SU-DHL-6 (cell line): ENCODE measurements at regions not wholly inside any gene's neighbourhood (a gene's known extent, or its start where the extent isn't known, plus 50 kb on each side); places are given as distances from the start of the nearest gene placed in this dataset.

ENCODE experiments used
- H2AFZ ChIP-seq: fragments of 200-600 bp; sonication (generic); 2 replicates; pipeline ENCODE4 v1.6.1; 2014; ENCODE audit warnings: low read depth, mild to moderate bottlenecking, moderate library complexity, mixed read lengths, antibody characterized with exemption, low read length; ENCODE audit not compliant: severe bottlenecking
- H3F3A ChIP-seq: fragments of 200-600 bp; shearing (Covaris generic); 2 replicates; pipeline ENCODE4 v1.6.0; 2016; ENCODE audit warnings: antibody characterized with exemption, mild to moderate bottlenecking; ENCODE audit not compliant: insufficient read depth
- H3K27ac ChIP-seq: fragments of 200-600 bp; sonication (generic); 2 replicates; pipeline ENCODE4 v1.5.1; 2016; ENCODE audit warnings: low read depth, mild to moderate bottlenecking, low read length, moderate library complexity, mixed read lengths
- H3K27me3 ChIP-seq: fragments of 200-600 bp; sonication (generic), shearing (Covaris generic); 2 replicates; pipeline ENCODE4 v1.6.0; 2014; ENCODE audit warnings: mild to moderate bottlenecking, low read length
- H3K36me3 ChIP-seq: fragments of 200-600 bp; sonication (generic); 2 replicates; pipeline ENCODE4 v1.6.1; 2014; ENCODE audit warnings: mild to moderate bottlenecking, low read length, mixed read lengths
- H3K4me2 ChIP-seq: fragments of 300-600, 200-600 bp; shearing (Covaris generic), sonication (generic); 2 replicates; pipeline ENCODE4 v1.6.0; 2014; ENCODE audit warnings: low read length, low read depth, mild to moderate bottlenecking; ENCODE audit not compliant: poor library complexity, severe bottlenecking
- H3K4me3 ChIP-seq: fragments of 200-600 bp; sonication (generic); 2 replicates; pipeline ENCODE4 v1.5.1; 2014; ENCODE audit warnings: antibody characterized with exemption, low read length, mild to moderate bottlenecking, mixed read lengths; ENCODE audit not compliant: insufficient read depth, poor library complexity, severe bottlenecking
- H3K79me2 ChIP-seq: fragments of 200-600 bp; sonication (generic); 2 replicates; pipeline ENCODE4 v1.6.1; 2014; ENCODE audit warnings: mild to moderate bottlenecking, low read length, moderate library complexity; ENCODE audit not compliant: insufficient read depth
- H3K9ac ChIP-seq: fragments of 200-600 bp; sonication (generic); 2 replicates; pipeline ENCODE4 v1.7.0; 2014; ENCODE audit warnings: mild to moderate bottlenecking, low read length
- H3K9me2 ChIP-seq: fragments of 200-600 bp; sonication (generic); replicated peaks from 2 replicates; pipeline ENCODE4 v1.6.1; 2014; ENCODE audit warnings: low read length; ENCODE audit not compliant: insufficient read depth
- H3K9me3 ChIP-seq: fragments of 200-600 bp; sonication (generic); 2 replicates; pipeline ENCODE4 v1.6.1; 2014; ENCODE audit warnings: low read length, mixed read lengths; ENCODE audit not compliant: insufficient read depth
- H4K20me1 ChIP-seq: fragments of 200-600 bp; sonication (generic); 2 replicates; pipeline ENCODE4 v1.6.1; 2014; ENCODE audit warnings: low read depth, mild to moderate bottlenecking, antibody characterized with exemption, low read length, moderate library complexity, mixed read lengths
- EZH2phosphoT487 ChIP-seq: fragments of 200-600 bp; sonication (generic), shearing (Covaris generic); conservative IDR thresholded peaks from 2 replicates; pipeline ENCODE4 v1.6.1; 2018; ENCODE audit warnings: mild to moderate bottlenecking, antibody characterized with exemption, low read length, moderate library complexity, mixed read lengths
- TF ChIP-seq, protein P1 (sequence below): fragments of 200-600 bp; sonication (generic); IDR thresholded peaks from one replicate; pipeline ENCODE4 v1.5.1; 2017; ENCODE audit warnings: antibody characterized with exemption, mild to moderate bottlenecking, low read length, moderate library complexity; ENCODE audit not compliant: insufficient read depth, poor library complexity, severe bottlenecking

DNA sequence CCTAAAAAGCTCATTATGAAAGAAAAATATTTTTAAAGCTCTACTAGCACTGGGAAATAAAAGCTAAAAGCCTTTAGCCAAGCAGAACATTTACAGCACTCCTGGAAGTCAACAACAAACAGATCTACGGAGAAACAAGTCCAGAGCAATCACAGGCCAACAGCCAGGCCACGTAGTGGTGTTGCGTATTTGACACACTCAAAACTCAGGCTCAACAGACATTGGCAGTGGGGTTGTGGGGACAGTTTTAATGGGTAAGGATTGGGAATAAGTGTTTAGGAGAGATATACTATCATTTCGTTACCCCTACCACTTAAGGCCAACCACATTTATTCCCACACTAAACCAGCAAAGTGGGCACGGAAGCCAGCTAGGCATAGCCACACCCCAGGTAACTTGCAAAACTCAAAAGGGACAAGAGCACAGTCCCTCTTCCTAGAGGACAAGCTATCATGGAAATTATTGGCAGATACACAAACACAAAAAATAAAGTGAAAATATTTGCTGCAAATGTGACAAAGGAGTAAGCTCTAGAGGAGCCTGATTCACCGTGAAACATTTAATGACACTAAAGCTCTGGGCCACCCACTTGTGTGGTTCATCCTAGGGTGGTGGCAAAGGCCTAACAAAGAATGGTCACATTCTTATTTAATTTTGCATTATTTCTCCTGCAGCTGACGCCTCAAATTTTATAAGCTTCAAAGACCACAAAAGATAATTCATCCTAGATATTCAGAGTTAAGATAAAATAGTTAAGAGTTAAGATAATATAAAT is 498.2 kb downstream of the TNS3 start:
- no peaks in the 10 kb centered on the region for H4K20me1 ChIP-seq
- no peaks in the 10 kb centered on the region for H3K27me3 ChIP-seq
- no peak overlapping the region for H3K4me3 ChIP-seq
- peak overlapping the region; percentile 12 for H2AFZ ChIP-seq
- H3K79me2 ChIP-seq, result no peaks in the 10 kb centered on the region
- no peak overlapping the region for H3K9ac ChIP-seq
- H3K4me2 ChIP-seq, result no peak overlapping the region
- no peaks in the 10 kb centered on the region for H3K36me3 ChIP-seq
- no peak overlapping the region for H3K27ac ChIP-seq
- no peaks in the 10 kb centered on the region for H3K9me3 ChIP-seq
- H3K9me2 ChIP-seq, result no peaks in the 10 kb centered on the region
- TF ChIP-seq EZH2phosphoT487, result no peak
- TF ChIP-seq, protein P1, sequence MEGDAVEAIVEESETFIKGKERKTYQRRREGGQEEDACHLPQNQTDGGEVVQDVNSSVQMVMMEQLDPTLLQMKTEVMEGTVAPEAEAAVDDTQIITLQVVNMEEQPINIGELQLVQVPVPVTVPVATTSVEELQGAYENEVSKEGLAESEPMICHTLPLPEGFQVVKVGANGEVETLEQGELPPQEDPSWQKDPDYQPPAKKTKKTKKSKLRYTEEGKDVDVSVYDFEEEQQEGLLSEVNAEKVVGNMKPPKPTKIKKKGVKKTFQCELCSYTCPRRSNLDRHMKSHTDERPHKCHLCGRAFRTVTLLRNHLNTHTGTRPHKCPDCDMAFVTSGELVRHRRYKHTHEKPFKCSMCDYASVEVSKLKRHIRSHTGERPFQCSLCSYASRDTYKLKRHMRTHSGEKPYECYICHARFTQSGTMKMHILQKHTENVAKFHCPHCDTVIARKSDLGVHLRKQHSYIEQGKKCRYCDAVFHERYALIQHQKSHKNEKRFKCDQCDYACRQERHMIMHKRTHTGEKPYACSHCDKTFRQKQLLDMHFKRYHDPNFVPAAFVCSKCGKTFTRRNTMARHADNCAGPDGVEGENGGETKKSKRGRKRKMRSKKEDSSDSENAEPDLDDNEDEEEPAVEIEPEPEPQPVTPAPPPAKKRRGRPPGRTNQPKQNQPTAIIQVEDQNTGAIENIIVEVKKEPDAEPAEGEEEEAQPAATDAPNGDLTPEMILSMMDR, result no peak
- no peaks in the 10 kb centered on the region for H3F3A ChIP-seq

DNA sequence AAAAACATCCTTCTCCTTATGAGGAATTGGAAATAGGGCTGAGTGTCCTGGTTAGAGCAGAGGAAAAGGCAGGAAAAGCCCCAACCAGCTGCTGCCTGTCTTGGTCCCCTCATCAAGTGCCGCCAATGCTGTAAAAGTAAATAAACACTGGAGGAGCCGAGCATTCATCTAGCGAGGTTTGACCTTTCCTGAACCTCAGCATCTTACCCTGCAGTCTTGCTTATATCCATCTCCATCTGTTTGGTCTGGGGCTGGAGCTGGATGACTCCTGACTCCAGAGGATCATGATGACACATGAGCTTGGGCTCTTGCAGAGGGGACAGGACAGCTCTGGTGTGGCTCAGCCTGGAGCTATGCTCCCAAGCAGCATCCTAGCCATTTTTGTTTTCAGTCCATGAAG is 501.1 kb downstream of the TNS3 start:
- H3K27me3 ChIP-seq, result no peaks in the 10 kb centered on the region
- H3K4me3 ChIP-seq, result no peak overlapping the region
- H3K9me3 ChIP-seq, result no peaks in the 10 kb centered on the region
- H3K36me3 ChIP-seq, result no peaks in the 10 kb centered on the region
- no peak for TF ChIP-seq EZH2phosphoT487
- TF ChIP-seq, protein P1, result no peak
- no peaks in the 10 kb centered on the region for H3F3A ChIP-seq
- no peak overlapping the region for H2AFZ ChIP-seq
- H3K9ac ChIP-seq, result no peak overlapping the region
- no peaks in the 10 kb centered on the region for H4K20me1 ChIP-seq
- H3K4me2 ChIP-seq, result no peak overlapping the region
- H3K9me2 ChIP-seq, result no peaks in the 10 kb centered on the region
- no peaks in the 10 kb centered on the region for H3K79me2 ChIP-seq
- no peak overlapping the region for H3K27ac ChIP-seq

DNA sequence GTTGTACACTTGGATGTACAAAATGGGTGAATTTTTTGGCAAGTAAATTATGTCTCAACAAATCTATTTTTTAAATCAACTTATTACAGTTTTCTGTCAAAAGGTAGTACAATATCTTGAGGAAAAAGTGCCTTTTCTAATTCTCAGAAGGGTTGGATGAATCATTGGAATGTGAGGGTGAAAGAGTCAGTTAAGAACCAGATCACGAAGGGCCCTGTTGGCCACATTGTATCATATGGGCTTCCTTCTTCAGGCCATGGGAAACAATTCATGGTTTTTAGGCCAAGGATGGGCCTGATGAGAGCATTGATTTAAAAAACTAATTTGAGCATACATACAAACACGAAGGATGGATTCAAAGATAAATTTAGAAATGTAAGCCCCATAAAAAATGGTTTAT is 503.7 kb downstream of the TNS3 start:
- no peaks in the 10 kb centered on the region for H3K27me3 ChIP-seq

More for the DNA sequence above, 503.7 kb downstream of the TNS3 start:
- no peak overlapping the region for H3K4me3 ChIP-seq
- no peaks in the 10 kb centered on the region for H3K9me2 ChIP-seq
- no peaks in the 10 kb centered on the region for H3K9me3 ChIP-seq
- H3K4me2 ChIP-seq, result no peak overlapping the region
- no peaks in the 10 kb centered on the region for H3F3A ChIP-seq
- no peaks in the 10 kb centered on the region for H4K20me1 ChIP-seq
- no peak overlapping the region for H3K9ac ChIP-seq
- H3K79me2 ChIP-seq, result no peaks in the 10 kb centered on the region
- H3K27ac ChIP-seq, result no peak overlapping the region
- no peak for TF ChIP-seq EZH2phosphoT487
- TF ChIP-seq, protein P1, result no peak
- H3K36me3 ChIP-seq, result no peaks in the 10 kb centered on the region
- no peak overlapping the region for H2AFZ ChIP-seq
